ENCODE measurements at regions not wholly inside any gene's neighbourhood (a gene's known extent, or its start where the extent isn't known, plus 50 kb on each side); places are given as distances from the start of the nearest gene placed in this dataset.

GRCh38 chr5:29402270-29402669 is 1791.2 kb upstream of the CDH6 start:
- Histone ChIP-seq H3K27ac (no peak overlapping the region), H3K9me3 (no peaks in the 10 kb centered on the region), H3K36me3 (no peaks in the 10 kb centered on the region), H3K4me1 (replicated peaks) (no peaks in the 10 kb centered on the region), H3K27me3 (replicated peaks; ENCODE audit: insufficient read depth) (no peaks in the 10 kb centered on the region), H3K4me3 (no peak overlapping the region)
- TF ChIP-seq CTCF (IDR thresholded peaks at IDR 0.05) (no peak), POLR2A (IDR thresholded peaks at IDR 0.05) (no peak), POLR2AphosphoS5 (IDR thresholded peaks at IDR 0.05) (no peak)
- no peak for DNase-seq (ENCODE audit: low spot score)
- intact Hi-C loops (cut with DNase I): no loop called here

GRCh38 chr5:29389993-29390392 is 1803.5 kb upstream of the CDH6 start:
- 89% methylated on average over 7 of the region's 7 CpGs for WGBS
- Histone ChIP-seq H3K9me3 (no peaks in the 10 kb centered on the region), H3K4me1 (replicated peaks) (no peaks in the 10 kb centered on the region), H3K27ac (no peak overlapping the region), H3K4me3 (no peak overlapping the region), H3K27me3 (replicated peaks; ENCODE audit: insufficient read depth) (no peaks in the 10 kb centered on the region), H3K36me3 (no peaks in the 10 kb centered on the region)
- no peak for TF ChIP-seq CTCF (IDR thresholded peaks at IDR 0.05)
- no peak for TF ChIP-seq POLR2AphosphoS5 (IDR thresholded peaks at IDR 0.05)
- no peak for TF ChIP-seq POLR2A (IDR thresholded peaks at IDR 0.05)
- intact Hi-C loops (cut with DNase I): no loop called here
- no peak for DNase-seq (ENCODE audit: low spot score)

GRCh38 chr5:29387384-29387783 is 1806.1 kb upstream of the CDH6 start:
- no peaks in the 10 kb centered on the region for H3K27me3 ChIP-seq (replicated peaks; ENCODE audit: insufficient read depth)
- no peaks in the 10 kb centered on the region for H3K36me3 ChIP-seq
- intact Hi-C loops (cut with DNase I): no loop called here
- H3K4me1 ChIP-seq (replicated peaks): no peaks in the 10 kb centered on the region
- no peaks in the 10 kb centered on the region for H3K9me3 ChIP-seq
- TF ChIP-seq POLR2A (IDR thresholded peaks at IDR 0.05) (no peak), POLR2AphosphoS5 (IDR thresholded peaks at IDR 0.05) (no peak), CTCF (IDR thresholded peaks at IDR 0.05) (no peak)
- no peak for DNase-seq (ENCODE audit: low spot score)
- H3K4me3 ChIP-seq: no peak overlapping the region
- 65% methylated on average over 1 of the region's 1 CpG for WGBS
- no peak overlapping the region for H3K27ac ChIP-seq

- Histone ChIP-seq H3K36me3 (no peaks in the 10 kb centered on the region), H3K4me3 (no peak overlapping the region), H3K4me1 (replicated peaks) (no peaks in the 10 kb centered on the region), H3K27me3 (replicated peaks; ENCODE audit: insufficient read depth) (no peaks in the 10 kb centered on the region), H3K9me3 (no peaks in the 10 kb centered on the region), H3K27ac (no peak overlapping the region)
- no peak for TF ChIP-seq POLR2A (IDR thresholded peaks at IDR 0.05)
- TF ChIP-seq CTCF (IDR thresholded peaks at IDR 0.05): no peak
- no peak for TF ChIP-seq POLR2AphosphoS5 (IDR thresholded peaks at IDR 0.05)
- 92% methylated on average over 4 of the region's 4 CpGs for WGBS
- intact Hi-C loops (cut with DNase I): no loop called here
- DNase-seq (ENCODE audit: low spot score): no peak
These were observed 1810.7 kb upstream of the CDH6 start for GRCh38 chr5:29382780-29383179.

- H3K27ac ChIP-seq: no peak overlapping the region
- 25% methylated on average over 1 of the region's 1 CpG for WGBS
- H3K9me3 ChIP-seq: no peaks in the 10 kb centered on the region
- no peaks in the 10 kb centered on the region for H3K27me3 ChIP-seq (replicated peaks; ENCODE audit: insufficient read depth)
- intact Hi-C loops (cut with DNase I): no loop called here
- no peaks in the 10 kb centered on the region for H3K36me3 ChIP-seq
- DNase-seq (ENCODE audit: low spot score): no peak
- H3K4me1 ChIP-seq (replicated peaks): no peaks in the 10 kb centered on the region
- no peak overlapping the region for H3K4me3 ChIP-seq
- TF ChIP-seq POLR2AphosphoS5 (IDR thresholded peaks at IDR 0.05) (no peak), CTCF (IDR thresholded peaks at IDR 0.05) (no peak), POLR2A (IDR thresholded peaks at IDR 0.05) (no peak)
These were observed 1813.5 kb upstream of the CDH6 start for GRCh38 chr5:29380029-29380428.

Data from prostate gland (tissue), 2 donors.